Smooth muscle cell (in vitro differentiated cells): ENCODE measurements at regions not wholly inside any gene's neighbourhood (a gene's known extent, or its start where the extent isn't known, plus 50 kb on each side); places are given as distances from the start of the nearest gene placed in this dataset.

Experiments used
- DNase-seq: peaks from one replicate; lab custom pipeline; 2025; ENCODE audit not compliant: unreplicated experiment; lab: John Stamatoyannopoulos, UW
- H2AFZ ChIP-seq: fragments of 200-600 bp; sonication (generic); 2 replicates; pipeline ENCODE4 v1.6.0; 2016; ENCODE audit warnings: antibody characterized with exemption, low read depth, mild to moderate bottlenecking
- H3F3A ChIP-seq: fragments of 200-600 bp; sonication (generic); 2 replicates; pipeline ENCODE4 v1.6.0; 2017; ENCODE audit warnings: antibody characterized with exemption, low read depth
- H3K27ac ChIP-seq: fragments of 200-600 bp; sonication (generic); 2 replicates; pipeline ENCODE4 v1.5.1; 2016; ENCODE audit warnings: low read depth, mild to moderate bottlenecking
- H3K27me3 ChIP-seq: fragments of 200-600 bp; sonication (generic); 2 replicates; pipeline ENCODE4 v1.6.1; 2016; ENCODE audit warnings: low read depth, mild to moderate bottlenecking
- H3K36me3 ChIP-seq: fragments of 200-600 bp; sonication (generic); 2 replicates; pipeline ENCODE4 v1.5.1; 2016; ENCODE audit warnings: low read depth
- H3K4me1 ChIP-seq: fragments of 200-600 bp; sonication (generic); 2 replicates; pipeline ENCODE4 v1.5.1; 2016; ENCODE audit warnings: low read depth
- H3K4me2 ChIP-seq: fragments of 200-600 bp; sonication (generic); 2 replicates; pipeline ENCODE4 v1.6.0; 2016; ENCODE audit warnings: mild to moderate bottlenecking
- H3K4me3 ChIP-seq: fragments of 200-600 bp; sonication (generic); 2 replicates; pipeline ENCODE4 v1.5.1; 2016; ENCODE audit warnings: mild to moderate bottlenecking
- H3K79me2 ChIP-seq: fragments of 200-600 bp; sonication (generic); 2 replicates; pipeline ENCODE4 v1.6.0; 2016; ENCODE audit warnings: low read depth, mild to moderate bottlenecking
- H3K9ac ChIP-seq: fragments of 200-600 bp; sonication (generic); 2 replicates; pipeline ENCODE4 v1.6.0; 2016; ENCODE audit warnings: low read depth
- H3K9me3 ChIP-seq: fragments of 200-600 bp; sonication (generic); replicated peaks from 2 replicates; pipeline ENCODE4 v1.5.1; 2016; ENCODE audit warnings: low read depth
- H4K20me1 ChIP-seq: fragments of 200-600 bp; sonication (generic); 2 replicates; pipeline ENCODE4 v1.6.0; 2016; ENCODE audit warnings: low read depth
- WGBS: methylation state at CpG from one replicate; pipeline ENCODE4 v1.1.7; 2016; ENCODE audit warnings: low lambda C conversion rate; 5-methylcytosine and 5-hydroxymethylcytosine counted together
- TF ChIP-seq, protein P1 (sequence below): fragments of 200-600 bp; sonication (generic); IDR thresholded peaks from 2 replicates; pipeline ENCODE4 v1.5.1; 2017; ENCODE audit warnings: borderline replicate concordance, mild to moderate bottlenecking, antibody characterized with exemption; ENCODE audit not compliant: insufficient read depth, poor library complexity, severe bottlenecking

DNA sequence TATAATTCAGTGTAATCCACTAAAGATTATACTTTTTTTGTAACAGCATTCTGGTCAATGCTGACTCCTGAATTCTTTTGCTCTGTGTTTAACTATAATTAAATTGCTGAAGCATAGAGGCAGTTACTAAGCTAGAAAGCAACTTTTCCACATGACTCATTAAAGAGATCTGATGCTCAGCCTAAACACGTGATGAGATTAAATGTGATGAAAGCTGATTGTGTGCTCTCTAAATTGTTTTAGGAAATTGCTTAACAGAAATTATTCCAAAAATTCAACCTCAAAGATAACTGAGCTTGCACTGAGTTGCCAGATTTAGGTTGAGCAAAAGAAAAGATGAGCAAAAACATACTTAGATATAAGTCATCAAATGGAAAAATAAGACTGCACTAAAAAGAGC, 1033.6 kb downstream of the FAM181B start:
- Histone ChIP-seq H3K79me2 (no peaks in the 10 kb centered on the region), H3K4me2 (no peak overlapping the region), H3K4me1 (no peaks in the 10 kb centered on the region), H3K4me3 (no peak overlapping the region), H3K9ac (no peak overlapping the region), H3K27me3 (no peaks in the 10 kb centered on the region), H3K27ac (no peak overlapping the region), H4K20me1 (no peaks in the 10 kb centered on the region), H3K9me3 (peaks cover 6% of the 10 kb centered on the region), H2AFZ (no peak overlapping the region), H3K36me3 (no peaks in the 10 kb centered on the region), H3F3A (no peaks in the 10 kb centered on the region)
- no peak for DNase-seq
- TF ChIP-seq, protein P1, sequence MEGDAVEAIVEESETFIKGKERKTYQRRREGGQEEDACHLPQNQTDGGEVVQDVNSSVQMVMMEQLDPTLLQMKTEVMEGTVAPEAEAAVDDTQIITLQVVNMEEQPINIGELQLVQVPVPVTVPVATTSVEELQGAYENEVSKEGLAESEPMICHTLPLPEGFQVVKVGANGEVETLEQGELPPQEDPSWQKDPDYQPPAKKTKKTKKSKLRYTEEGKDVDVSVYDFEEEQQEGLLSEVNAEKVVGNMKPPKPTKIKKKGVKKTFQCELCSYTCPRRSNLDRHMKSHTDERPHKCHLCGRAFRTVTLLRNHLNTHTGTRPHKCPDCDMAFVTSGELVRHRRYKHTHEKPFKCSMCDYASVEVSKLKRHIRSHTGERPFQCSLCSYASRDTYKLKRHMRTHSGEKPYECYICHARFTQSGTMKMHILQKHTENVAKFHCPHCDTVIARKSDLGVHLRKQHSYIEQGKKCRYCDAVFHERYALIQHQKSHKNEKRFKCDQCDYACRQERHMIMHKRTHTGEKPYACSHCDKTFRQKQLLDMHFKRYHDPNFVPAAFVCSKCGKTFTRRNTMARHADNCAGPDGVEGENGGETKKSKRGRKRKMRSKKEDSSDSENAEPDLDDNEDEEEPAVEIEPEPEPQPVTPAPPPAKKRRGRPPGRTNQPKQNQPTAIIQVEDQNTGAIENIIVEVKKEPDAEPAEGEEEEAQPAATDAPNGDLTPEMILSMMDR: no peak
- 41% methylated on average over 1 of the region's 1 CpG for WGBS

DNA sequence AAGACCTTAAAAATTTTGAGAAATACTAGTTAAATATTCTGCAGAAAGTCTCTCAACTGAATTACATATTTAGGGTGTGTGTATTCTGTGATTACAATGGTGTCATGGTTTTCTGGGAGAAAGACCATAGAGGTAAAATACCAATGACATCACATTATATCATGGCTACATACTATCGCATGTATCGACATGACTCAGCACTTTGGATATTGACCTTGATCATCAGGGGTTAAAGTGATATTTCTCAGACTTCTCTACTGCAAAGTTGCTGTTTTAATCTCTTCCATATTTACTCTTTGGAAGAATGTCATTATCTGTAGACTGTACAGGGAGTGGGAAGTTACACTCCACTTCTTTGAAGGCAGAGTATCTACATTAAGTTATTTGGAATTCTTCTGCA, 1046.6 kb downstream of the FAM181B start:
- no peaks in the 10 kb centered on the region for H3K36me3 ChIP-seq
- WGBS: 96% methylated on average over 2 of the region's 2 CpGs
- H3K79me2 ChIP-seq: no peaks in the 10 kb centered on the region
- H3K27me3 ChIP-seq: no peaks in the 10 kb centered on the region
- no peak overlapping the region for H3K4me3 ChIP-seq
- H4K20me1 ChIP-seq: no peaks in the 10 kb centered on the region
- H3K9ac ChIP-seq: no peak overlapping the region
- H2AFZ ChIP-seq: no peak overlapping the region
- TF ChIP-seq, protein P1: no peak
- no peak overlapping the region for H3K27ac ChIP-seq
- H3K4me2 ChIP-seq: no peak overlapping the region
- H3K4me1 ChIP-seq: no peaks in the 10 kb centered on the region
- no peaks in the 10 kb centered on the region for H3K9me3 ChIP-seq
- no peak for DNase-seq
- no peaks in the 10 kb centered on the region for H3F3A ChIP-seq

DNA sequence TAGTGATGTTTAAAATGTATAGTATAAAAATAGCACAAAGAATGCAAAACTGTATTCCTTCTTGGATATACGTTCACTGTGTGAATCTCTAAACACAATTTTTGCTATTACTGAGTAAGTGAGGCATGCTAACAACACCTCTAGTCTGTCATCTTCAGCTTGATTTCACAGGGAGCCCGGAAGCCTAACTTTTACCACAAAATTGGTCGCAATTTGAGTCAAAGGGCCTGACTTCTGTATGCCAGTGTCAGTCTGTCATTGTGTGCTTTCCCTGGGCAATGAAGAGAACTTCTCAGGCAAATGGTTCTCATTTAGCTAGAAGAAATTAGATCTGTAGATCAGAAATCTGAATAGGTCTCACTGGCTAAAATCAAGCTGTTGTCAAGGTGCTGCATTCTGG, 1059.5 kb downstream of the FAM181B start:
- TF ChIP-seq, protein P1: no peak
- DNase-seq: no peak
- Histone ChIP-seq H3K4me2 (no peak overlapping the region), H3K9ac (no peak overlapping the region), H3K27me3 (no peaks in the 10 kb centered on the region), H3K4me3 (no peak overlapping the region), H2AFZ (no peak overlapping the region), H3K79me2 (no peaks in the 10 kb centered on the region), H3K9me3 (no peaks in the 10 kb centered on the region), H3F3A (no peaks in the 10 kb centered on the region), H3K4me1 (no peaks in the 10 kb centered on the region), H4K20me1 (no peaks in the 10 kb centered on the region), H3K27ac (no peak overlapping the region), H3K36me3 (no peaks in the 10 kb centered on the region)
- WGBS: 78% methylated on average over 3 of the region's 3 CpGs

DNA sequence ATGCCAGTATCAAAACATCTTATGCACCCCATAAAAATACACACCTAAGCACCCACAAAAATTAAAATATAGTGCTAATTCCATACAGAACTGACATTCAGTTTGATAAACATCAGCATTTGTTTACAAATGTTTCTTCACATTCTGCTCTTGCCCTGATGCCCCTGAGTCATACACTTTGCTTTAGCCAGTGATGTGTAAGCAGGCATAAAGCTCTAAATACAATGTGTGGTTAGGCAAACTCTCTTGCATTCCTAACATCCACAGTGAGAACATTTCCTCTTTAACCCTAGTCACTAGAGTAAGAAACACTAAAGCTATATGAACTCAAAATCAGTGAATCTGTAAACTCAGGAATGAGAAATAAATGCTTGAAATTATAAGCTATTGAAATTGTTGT, 1060.7 kb downstream of the FAM181B start:
- Histone ChIP-seq H3K27me3 (no peaks in the 10 kb centered on the region), H3K4me2 (no peak overlapping the region), H3K4me3 (no peak overlapping the region), H2AFZ (no peak overlapping the region), H3K27ac (no peak overlapping the region), H3K4me1 (no peaks in the 10 kb centered on the region), H3F3A (no peaks in the 10 kb centered on the region), H3K79me2 (no peaks in the 10 kb centered on the region), H3K9ac (no peak overlapping the region), H4K20me1 (no peaks in the 10 kb centered on the region), H3K9me3 (no peaks in the 10 kb centered on the region), H3K36me3 (no peaks in the 10 kb centered on the region)
- no peak for DNase-seq
- TF ChIP-seq, protein P1: no peak
